ENCODE measurements at regions not wholly inside any gene's neighbourhood (a gene's known extent, or its start where the extent isn't known, plus 50 kb on each side); places are given as distances from the start of the nearest gene placed in this dataset.

DNA sequence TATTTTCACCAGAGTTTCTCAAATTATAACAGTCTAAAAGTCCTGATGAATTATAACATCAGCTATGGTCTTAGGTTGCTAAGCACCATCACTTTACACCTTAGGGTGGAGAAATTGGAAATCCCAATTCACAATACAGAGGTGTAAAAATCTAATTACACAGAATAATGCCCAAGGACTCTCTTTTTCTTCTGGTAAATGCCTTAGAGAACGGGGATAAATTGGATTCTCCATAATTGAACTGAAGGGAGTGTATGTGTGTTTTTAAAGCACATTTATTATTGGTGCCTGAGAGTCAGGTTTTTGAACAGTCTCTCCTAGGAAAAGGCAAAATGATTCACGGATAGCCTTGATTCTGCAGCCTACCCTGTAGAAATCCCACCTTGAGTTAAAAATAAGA is 66.8 kb downstream of the NIBAN1 start:
- Histone ChIP-seq H4K20me1 (ENCODE audit: insufficient read depth, low read length) (no peaks in the 10 kb centered on the region), H3K27me3 (ENCODE audit: insufficient read depth, low read length) (peaks cover 3% of the 10 kb centered on the region; the same call in 1 of the 2 replicates), H3K79me2 (ENCODE audit: insufficient read depth, low read length) (no peaks in the 10 kb centered on the region), H3K4me1 (ENCODE audit: insufficient read depth, low read length, severe bottlenecking) (no peaks in the 10 kb centered on the region), H3F3A (ENCODE audit: insufficient read depth, low read length) (no peaks in the 10 kb centered on the region), H3K9me3 (ENCODE audit: low read length) (no peaks in the 10 kb centered on the region), H3K36me3 (ENCODE audit: insufficient read depth, low read length) (no peaks in the 10 kb centered on the region), H3K9me2 (ENCODE audit: low read depth, low read length) (no peaks in the 10 kb centered on the region), H3K27ac (ENCODE audit: low read depth, low read length, poor library complexity, severe bottlenecking) (no peak overlapping the region), H2AFZ (ENCODE audit: low read length) (no peak overlapping the region), H3K4me2 (ENCODE audit: low read length) (no peak overlapping the region), H3K4me3 (ENCODE audit: low read depth, low read length, poor library complexity, severe bottlenecking) (no peak overlapping the region), H3K9ac (ENCODE audit: low read length) (no peak overlapping the region)
- TF ChIP-seq, protein P1, sequence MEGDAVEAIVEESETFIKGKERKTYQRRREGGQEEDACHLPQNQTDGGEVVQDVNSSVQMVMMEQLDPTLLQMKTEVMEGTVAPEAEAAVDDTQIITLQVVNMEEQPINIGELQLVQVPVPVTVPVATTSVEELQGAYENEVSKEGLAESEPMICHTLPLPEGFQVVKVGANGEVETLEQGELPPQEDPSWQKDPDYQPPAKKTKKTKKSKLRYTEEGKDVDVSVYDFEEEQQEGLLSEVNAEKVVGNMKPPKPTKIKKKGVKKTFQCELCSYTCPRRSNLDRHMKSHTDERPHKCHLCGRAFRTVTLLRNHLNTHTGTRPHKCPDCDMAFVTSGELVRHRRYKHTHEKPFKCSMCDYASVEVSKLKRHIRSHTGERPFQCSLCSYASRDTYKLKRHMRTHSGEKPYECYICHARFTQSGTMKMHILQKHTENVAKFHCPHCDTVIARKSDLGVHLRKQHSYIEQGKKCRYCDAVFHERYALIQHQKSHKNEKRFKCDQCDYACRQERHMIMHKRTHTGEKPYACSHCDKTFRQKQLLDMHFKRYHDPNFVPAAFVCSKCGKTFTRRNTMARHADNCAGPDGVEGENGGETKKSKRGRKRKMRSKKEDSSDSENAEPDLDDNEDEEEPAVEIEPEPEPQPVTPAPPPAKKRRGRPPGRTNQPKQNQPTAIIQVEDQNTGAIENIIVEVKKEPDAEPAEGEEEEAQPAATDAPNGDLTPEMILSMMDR (IDR thresholded peaks at IDR 0.05; ENCODE audit: low read length): no peak
- no peak for TF ChIP-seq EZH2 (IDR thresholded peaks at IDR 0.05; ENCODE audit: borderline replicate concordance, low read length)

DNA sequence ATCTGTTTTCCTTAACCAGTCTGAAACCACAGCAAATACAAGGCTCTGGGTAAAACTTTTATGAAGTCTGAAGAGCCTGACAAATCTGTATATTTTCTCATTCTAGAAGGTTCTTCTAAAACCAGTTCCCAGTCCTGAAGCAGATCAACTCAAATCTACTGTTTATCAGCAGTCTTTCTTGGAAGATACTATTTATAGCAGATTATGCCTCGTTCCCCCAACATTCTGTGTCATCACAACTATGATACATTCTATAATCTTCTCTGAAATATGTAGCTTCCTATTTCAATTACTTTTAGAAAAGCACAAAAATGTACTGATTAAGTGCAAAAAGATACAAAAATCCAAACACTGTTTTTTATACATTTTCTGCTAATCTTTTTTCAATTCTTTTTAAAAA is 67.5 kb downstream of the NIBAN1 start:
- no peak for TF ChIP-seq EZH2 (IDR thresholded peaks at IDR 0.05; ENCODE audit: borderline replicate concordance, low read length)
- no peaks in the 10 kb centered on the region for H3K9me2 ChIP-seq (ENCODE audit: low read depth, low read length)
- H3K27ac ChIP-seq (ENCODE audit: low read depth, low read length, poor library complexity, severe bottlenecking): no peak overlapping the region
- no peak overlapping the region for H3K4me3 ChIP-seq (ENCODE audit: low read depth, low read length, poor library complexity, severe bottlenecking)
- H3F3A ChIP-seq (ENCODE audit: insufficient read depth, low read length): no peaks in the 10 kb centered on the region
- H3K9ac ChIP-seq (ENCODE audit: low read length): no peak overlapping the region
- H2AFZ ChIP-seq (ENCODE audit: low read length): no peak overlapping the region
- no peaks in the 10 kb centered on the region for H3K4me1 ChIP-seq (ENCODE audit: insufficient read depth, low read length, severe bottlenecking)
- no peaks in the 10 kb centered on the region for H4K20me1 ChIP-seq (ENCODE audit: insufficient read depth, low read length)
- H3K79me2 ChIP-seq (ENCODE audit: insufficient read depth, low read length): no peaks in the 10 kb centered on the region
- no peaks in the 10 kb centered on the region for H3K36me3 ChIP-seq (ENCODE audit: insufficient read depth, low read length)
- no peak overlapping the region for H3K4me2 ChIP-seq (ENCODE audit: low read length)
- H3K9me3 ChIP-seq (ENCODE audit: low read length): no peaks in the 10 kb centered on the region
- H3K27me3 ChIP-seq (ENCODE audit: insufficient read depth, low read length): no peaks in the 10 kb centered on the region

DNA sequence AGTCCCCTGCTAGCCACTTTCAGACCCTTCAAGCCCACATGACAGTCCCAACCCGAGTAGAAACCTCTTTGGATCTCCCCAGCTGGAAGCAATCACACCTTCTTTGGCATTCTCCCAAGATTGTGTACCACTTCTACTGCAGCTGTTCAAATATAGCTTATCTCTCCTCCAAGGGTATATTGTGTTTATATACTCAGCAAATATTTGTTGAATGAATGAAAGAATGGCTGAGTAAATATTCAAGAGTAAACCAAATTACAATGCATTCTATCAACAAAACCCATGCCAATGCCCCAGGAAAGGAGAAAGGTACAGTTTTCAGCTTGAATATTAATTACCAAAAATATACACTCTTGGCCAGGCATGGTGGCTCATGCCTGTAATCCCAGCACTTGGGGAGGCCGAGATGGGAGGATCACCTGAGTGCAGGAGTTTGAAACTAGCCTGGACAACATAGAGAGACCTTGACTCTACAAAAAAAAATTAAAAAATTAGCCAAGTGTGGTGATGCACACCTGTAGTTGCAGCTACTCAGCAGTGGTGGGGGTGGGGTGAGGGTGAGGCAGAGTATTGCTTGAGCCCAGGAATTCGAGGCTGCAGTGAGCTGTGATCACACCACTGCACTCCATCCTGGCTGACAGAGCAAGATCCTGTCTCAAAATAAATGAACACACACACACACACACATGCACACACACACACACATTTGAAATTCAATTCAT is 68.5 kb downstream of the NIBAN1 start:
- H3K79me2 ChIP-seq (ENCODE audit: insufficient read depth, low read length): no peaks in the 10 kb centered on the region
- no peaks in the 10 kb centered on the region for H3K36me3 ChIP-seq (ENCODE audit: insufficient read depth, low read length)
- H4K20me1 ChIP-seq (ENCODE audit: insufficient read depth, low read length): no peaks in the 10 kb centered on the region
- TF ChIP-seq, protein P1 (IDR thresholded peaks at IDR 0.05; ENCODE audit: low read length): no peak
- no peak overlapping the region for H3K27ac ChIP-seq (ENCODE audit: low read depth, low read length, poor library complexity, severe bottlenecking)
- H3K27me3 ChIP-seq (ENCODE audit: insufficient read depth, low read length): no peaks in the 10 kb centered on the region
- no peak overlapping the region for H2AFZ ChIP-seq (ENCODE audit: low read length)
- H3K4me1 ChIP-seq (ENCODE audit: insufficient read depth, low read length, severe bottlenecking): no peaks in the 10 kb centered on the region
- no peaks in the 10 kb centered on the region for H3F3A ChIP-seq (ENCODE audit: insufficient read depth, low read length)
- H3K4me2 ChIP-seq (ENCODE audit: low read length): no peak overlapping the region
- H3K4me3 ChIP-seq (ENCODE audit: low read depth, low read length, poor library complexity, severe bottlenecking): no peak overlapping the region
- H3K9me3 ChIP-seq (ENCODE audit: low read length): no peaks in the 10 kb centered on the region
- H3K9ac ChIP-seq (ENCODE audit: low read length): no peak overlapping the region
- H3K9me2 ChIP-seq (ENCODE audit: low read depth, low read length): no peaks in the 10 kb centered on the region

DNA sequence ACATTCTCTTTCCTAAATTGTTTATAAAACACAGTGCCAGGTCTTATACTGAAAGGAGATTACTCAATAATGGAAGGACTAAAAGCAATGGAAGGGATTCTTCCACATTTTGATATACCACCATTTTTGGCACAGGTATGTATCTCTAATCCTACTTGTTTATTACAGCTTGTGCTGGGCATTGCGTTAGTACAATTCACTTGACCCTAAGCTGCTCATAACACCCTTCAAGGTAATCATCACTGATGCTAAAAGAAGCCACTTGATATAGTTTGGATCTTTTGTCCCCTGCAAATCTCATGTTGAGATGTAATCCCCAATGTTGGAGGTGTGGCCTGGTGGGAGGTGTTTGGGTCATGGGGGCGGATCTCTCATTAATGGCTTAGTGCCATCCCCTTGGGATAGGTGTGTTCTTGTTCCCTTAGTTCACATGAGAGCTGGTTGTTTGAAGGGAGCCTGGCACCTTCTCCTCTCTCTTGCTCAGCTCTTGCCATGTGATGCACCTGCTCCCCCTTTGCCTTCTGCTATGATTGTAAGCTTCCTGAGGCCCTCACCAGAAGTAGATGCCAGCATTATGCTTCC is 71.1 kb downstream of the NIBAN1 start:
- Histone ChIP-seq H3F3A (ENCODE audit: insufficient read depth, low read length) (no peaks in the 10 kb centered on the region), H3K4me3 (ENCODE audit: low read depth, low read length, poor library complexity, severe bottlenecking) (no peak overlapping the region), H3K4me2 (ENCODE audit: low read length) (no peak overlapping the region), H3K36me3 (ENCODE audit: insufficient read depth, low read length) (no peaks in the 10 kb centered on the region), H3K9me2 (ENCODE audit: low read depth, low read length) (no peaks in the 10 kb centered on the region), H2AFZ (ENCODE audit: low read length) (no peak overlapping the region), H4K20me1 (ENCODE audit: insufficient read depth, low read length) (no peaks in the 10 kb centered on the region), H3K27ac (ENCODE audit: low read depth, low read length, poor library complexity, severe bottlenecking) (no peak overlapping the region), H3K27me3 (ENCODE audit: insufficient read depth, low read length) (no peaks in the 10 kb centered on the region), H3K4me1 (ENCODE audit: insufficient read depth, low read length, severe bottlenecking) (no peaks in the 10 kb centered on the region), H3K9ac (ENCODE audit: low read length) (no peak overlapping the region), H3K79me2 (ENCODE audit: insufficient read depth, low read length) (no peaks in the 10 kb centered on the region), H3K9me3 (ENCODE audit: low read length) (no peaks in the 10 kb centered on the region)
- TF ChIP-seq, protein P1 (IDR thresholded peaks at IDR 0.05; ENCODE audit: low read length): no peak
- TF ChIP-seq EZH2 (IDR thresholded peaks at IDR 0.05; ENCODE audit: borderline replicate concordance, low read length): no peak

All from OCI-LY1 (cell line).